HL-60/S4 (cell line): ENCODE measurements at regions not wholly inside any gene's neighbourhood (a gene's known extent, or its start where the extent isn't known, plus 50 kb on each side); places are given as distances from the start of the nearest gene placed in this dataset.

Experiments used
- in situ Hi-C: fragments of 300-500 bp; cut with MboI; formaldehyde crosslinking; loops from 2 replicates; pipeline ENCODE4 v1.14.3; 2022; ENCODE audit warnings: low sequenced_read_pairs

- in situ Hi-C loops: no loop called here
These were observed 79.0 kb upstream of the SUCLG2 start for GRCh38 chr3:67733269-67733950.

DNA sequence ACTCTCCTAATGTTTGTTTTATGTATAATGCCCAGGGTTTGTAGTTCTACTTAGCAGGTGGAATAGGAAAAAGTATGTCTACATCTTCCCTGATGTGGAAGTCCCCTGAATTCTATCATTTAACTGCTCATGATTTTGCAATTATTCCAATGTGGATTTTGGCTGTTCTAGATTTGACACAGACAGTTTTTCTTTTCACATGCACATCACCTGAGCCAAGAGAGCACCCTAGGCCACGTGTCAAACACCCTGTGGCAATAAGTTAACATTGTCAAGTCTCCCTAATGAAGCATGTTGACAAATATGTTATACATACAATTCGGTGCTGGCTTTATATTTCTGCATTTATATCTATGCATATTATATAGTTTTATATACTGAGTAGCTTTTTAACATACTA, 70.0 kb upstream of the SUCLG2 start:
- in situ Hi-C loops: no loop called here

GRCh38 chr3:67723863-67724262, 69.5 kb upstream of the SUCLG2 start:
- in situ Hi-C loops: no loop called here

- in situ Hi-C loops: no loop called here
These were observed 64.9 kb upstream of the SUCLG2 start for GRCh38 chr3:67719333-67719732.

DNA sequence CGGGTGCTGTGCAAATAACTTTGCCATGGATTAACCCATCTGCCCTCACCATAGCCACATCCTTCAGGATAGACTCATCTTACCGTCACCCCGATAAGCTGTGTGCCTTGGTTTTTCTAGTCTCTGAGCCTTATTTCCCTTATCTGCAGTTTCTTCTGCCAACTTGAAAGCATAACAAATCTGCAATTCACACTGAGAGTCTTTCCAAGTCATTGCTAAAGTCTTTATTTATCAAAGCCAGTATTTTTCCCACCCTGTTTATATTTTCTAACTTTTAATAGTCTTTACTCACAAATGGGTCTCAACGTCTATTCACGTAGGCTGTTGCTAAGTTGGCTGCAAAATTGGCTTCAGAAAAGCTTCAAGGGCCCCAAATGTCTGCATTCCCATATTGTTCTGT, 61.6 kb upstream of the SUCLG2 start:
- in situ Hi-C loops: no loop called here

- in situ Hi-C loops: no loop called here
These were observed 59.5 kb upstream of the SUCLG2 start for GRCh38 chr3:67713764-67714469.

DNA sequence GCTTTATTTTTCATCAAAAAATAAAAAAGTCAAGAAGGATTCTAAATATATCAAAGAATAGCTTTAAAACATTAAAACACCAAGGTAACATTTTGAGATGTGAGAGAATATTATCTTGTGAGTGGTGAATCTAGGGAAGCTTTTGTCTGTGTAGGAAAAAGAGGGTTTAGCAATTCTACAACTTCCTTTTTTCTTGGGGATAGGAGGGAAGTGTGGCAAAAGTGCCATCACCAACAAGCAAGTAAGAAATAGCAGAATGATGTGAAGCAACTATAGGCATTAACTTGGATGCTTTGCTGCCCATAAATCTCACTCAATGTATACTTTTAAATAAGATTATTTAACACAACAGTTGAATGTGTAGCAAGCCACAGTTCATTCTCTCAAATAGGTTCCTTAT, 57.8 kb upstream of the SUCLG2 start:
- in situ Hi-C loops: no loop called here

DNA sequence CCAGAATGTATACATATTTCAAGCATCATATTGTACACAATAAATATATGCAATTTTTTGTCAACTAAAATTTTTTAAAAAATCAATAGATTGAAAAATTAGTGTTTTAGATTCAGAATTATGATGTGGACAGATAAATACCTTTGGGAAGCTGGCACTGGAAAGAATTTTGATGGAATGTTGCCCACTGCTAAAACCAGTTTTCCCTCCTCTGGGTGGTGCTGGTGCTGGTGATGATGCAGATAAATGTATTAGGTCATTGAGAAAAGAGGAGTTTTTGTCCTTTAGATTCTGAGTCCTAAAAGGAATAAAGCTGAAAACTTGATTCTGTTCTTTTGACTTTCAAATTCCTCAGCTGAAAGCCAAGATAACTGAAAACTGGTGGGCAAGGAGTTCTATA, 56.0 kb upstream of the SUCLG2 start:
- in situ Hi-C loops: no loop called here

GRCh38 chr3:67706934-67707333, 52.5 kb upstream of the SUCLG2 start:
- in situ Hi-C loops: no loop called here

DNA sequence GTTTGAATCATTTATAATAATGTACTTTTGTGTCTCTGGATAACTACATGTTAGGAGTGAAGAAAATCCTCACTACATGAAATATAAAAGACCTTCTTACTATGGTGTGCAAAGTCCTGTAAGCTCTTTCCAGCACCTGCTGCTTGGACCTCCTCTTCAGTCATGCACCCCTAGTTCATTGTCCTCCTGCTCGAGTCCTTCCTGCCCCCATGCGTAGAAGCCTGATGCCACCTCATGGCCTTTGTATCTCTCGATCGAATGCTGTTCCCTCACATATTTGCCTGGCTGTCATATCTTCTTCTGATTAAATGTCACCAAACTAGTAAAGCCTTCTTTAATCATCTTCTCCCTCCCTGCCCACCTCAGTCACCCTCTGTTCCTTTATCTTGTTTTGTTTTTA, 49.9 kb upstream of the SUCLG2 start:
- in situ Hi-C loops: no loop called here
